Omental fat pad (tissue), 3 donors: ENCODE measurements at regions not wholly inside any gene's neighbourhood (a gene's known extent, or its start where the extent isn't known, plus 50 kb on each side); places are given as distances from the start of the nearest gene placed in this dataset.

ENCODE experiments used
- ATAC-seq: fragments of 150-250 bp; one replicate; pipeline ENCODE4 v1.9.1; 2016; ENCODE audit warnings: mild to moderate bottlenecking, moderate library complexity; ENCODE audit not compliant: low FRiP score
- DNase-seq: peaks from one replicate; pipeline ENCODE4 v3.0.0-alpha.2; 2019; ENCODE audit warnings: low spot score
- CTCF ChIP-seq, 3 donors: fragments of 450-650 bp; IDR thresholded peaks; one replicate each; pipeline ENCODE4 v1.5.1; 2016 to 2017; ENCODE audit warnings: antibody characterized with exemption in 3 of 3, mild to moderate bottlenecking in 3 of 3, moderate library complexity in 2 of 3

- no peak for TF ChIP-seq CTCF (IDR thresholded peaks at IDR 0.05)
- DNase-seq (no peak), ATAC-seq (no peak)
Observed at GRCh38 chr9:89754193-89754592, 149.4 kb downstream of the GADD45G start.

GRCh38 chr9:89755821-89756220, 151.0 kb downstream of the GADD45G start:
- no peak for ATAC-seq
- DNase-seq: no peak
- no peak for TF ChIP-seq CTCF (IDR thresholded peaks at IDR 0.05)

GRCh38 chr9:89756891-89757537, 152.2 kb downstream of the GADD45G start:
- TF ChIP-seq CTCF (IDR thresholded peaks at IDR 0.05): no peak
- ATAC-seq (no peak), DNase-seq (no peak)

- ATAC-seq (no peak), DNase-seq (no peak)
- no peak for TF ChIP-seq CTCF (IDR thresholded peaks at IDR 0.05)
Observed at GRCh38 chr9:89757776-89758528, 153.1 kb downstream of the GADD45G start.

GRCh38 chr9:89759572-89759971, 154.8 kb downstream of the GADD45G start:
- ATAC-seq (no peak), DNase-seq (no peak)
- TF ChIP-seq CTCF (IDR thresholded peaks at IDR 0.05): no peak

- no peak for ATAC-seq
- no peak for TF ChIP-seq CTCF (IDR thresholded peaks at IDR 0.05)
- no peak for DNase-seq
Observed at GRCh38 chr9:89760123-89760522, 155.3 kb downstream of the GADD45G start.

- TF ChIP-seq CTCF (IDR thresholded peaks at IDR 0.05): no peak
- ATAC-seq: no peak
- DNase-seq: no peak
Observed at GRCh38 chr9:89764217-89764616, 159.4 kb downstream of the GADD45G start.
